ENCODE measurements at regions not wholly inside any gene's neighbourhood (a gene's known extent, or its start where the extent isn't known, plus 50 kb on each side); places are given as distances from the start of the nearest gene placed in this dataset.

DNA sequence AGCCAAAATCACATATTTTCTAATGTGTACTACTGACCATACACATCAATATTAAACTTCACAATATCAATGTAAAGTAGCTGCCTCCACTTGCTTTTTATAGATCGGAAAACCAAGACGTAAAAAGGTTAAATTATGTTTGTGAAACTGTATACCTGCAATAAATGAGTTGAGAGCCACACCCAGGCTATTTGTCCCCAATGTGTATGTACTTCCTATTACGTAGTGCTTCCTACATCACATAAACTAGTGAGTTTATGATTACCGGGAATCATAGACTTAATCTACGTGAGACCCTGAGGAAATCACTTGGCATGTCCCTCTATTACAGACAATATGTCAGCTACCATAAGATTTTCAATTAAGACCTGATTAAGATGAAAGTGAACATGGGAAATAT, 903.4 kb downstream of the RAB28 start:
- TF ChIP-seq, protein P1, sequence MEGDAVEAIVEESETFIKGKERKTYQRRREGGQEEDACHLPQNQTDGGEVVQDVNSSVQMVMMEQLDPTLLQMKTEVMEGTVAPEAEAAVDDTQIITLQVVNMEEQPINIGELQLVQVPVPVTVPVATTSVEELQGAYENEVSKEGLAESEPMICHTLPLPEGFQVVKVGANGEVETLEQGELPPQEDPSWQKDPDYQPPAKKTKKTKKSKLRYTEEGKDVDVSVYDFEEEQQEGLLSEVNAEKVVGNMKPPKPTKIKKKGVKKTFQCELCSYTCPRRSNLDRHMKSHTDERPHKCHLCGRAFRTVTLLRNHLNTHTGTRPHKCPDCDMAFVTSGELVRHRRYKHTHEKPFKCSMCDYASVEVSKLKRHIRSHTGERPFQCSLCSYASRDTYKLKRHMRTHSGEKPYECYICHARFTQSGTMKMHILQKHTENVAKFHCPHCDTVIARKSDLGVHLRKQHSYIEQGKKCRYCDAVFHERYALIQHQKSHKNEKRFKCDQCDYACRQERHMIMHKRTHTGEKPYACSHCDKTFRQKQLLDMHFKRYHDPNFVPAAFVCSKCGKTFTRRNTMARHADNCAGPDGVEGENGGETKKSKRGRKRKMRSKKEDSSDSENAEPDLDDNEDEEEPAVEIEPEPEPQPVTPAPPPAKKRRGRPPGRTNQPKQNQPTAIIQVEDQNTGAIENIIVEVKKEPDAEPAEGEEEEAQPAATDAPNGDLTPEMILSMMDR (IDR thresholded peaks at IDR 0.05; ENCODE audit: low read depth, low read length, missing control alignments): no peak
- H3K4me3 ChIP-seq (replicated peaks; ENCODE audit: low read depth, low read length): no peak overlapping the region
- no peak for DNase-seq (ENCODE audit: extremely low read depth, low read depth)

DNA sequence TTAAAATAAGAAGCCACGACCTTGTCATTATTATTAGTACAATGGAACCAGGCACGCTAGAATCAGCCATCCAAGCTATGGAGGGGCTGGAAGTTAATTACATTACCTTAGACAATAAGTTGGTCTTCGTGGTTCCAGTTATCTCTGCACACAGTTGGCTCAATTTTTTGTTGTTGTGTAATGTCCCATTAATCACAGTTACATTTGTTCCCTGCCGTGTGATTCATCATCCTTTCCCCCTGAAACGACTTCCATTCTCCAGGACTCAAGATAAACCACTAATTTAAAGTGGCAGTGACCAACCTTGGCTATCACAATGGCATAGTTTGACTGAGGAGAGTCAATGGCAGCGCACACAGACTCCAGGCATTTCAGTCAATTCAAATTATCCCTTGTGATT, 905.0 kb downstream of the RAB28 start:
- TF ChIP-seq, protein P1 (IDR thresholded peaks at IDR 0.05; ENCODE audit: low read depth, low read length, missing control alignments): no peak
- no peak for DNase-seq (ENCODE audit: extremely low read depth, low read depth)
- no peak overlapping the region for H3K4me3 ChIP-seq (replicated peaks; ENCODE audit: low read depth, low read length)

DNA sequence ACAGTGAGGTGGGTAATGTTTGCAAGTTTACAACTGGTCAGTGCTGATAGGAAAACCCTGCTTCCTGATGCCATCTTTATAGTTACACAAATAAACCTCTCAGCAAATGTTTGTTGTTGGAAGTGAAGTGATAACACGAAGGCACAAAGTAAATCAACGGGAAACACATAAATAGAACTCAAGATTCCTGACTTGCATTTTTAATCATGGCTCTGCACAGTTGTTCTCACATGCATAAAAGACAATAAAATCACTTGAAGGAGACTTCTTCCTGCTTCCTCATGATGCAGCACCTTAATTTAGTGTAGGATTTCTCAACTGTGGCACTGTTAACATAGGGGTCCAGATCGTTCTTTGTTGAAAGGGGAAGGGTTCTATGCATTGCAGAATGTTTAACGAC, 907.7 kb downstream of the RAB28 start:
- TF ChIP-seq, protein P1 (IDR thresholded peaks at IDR 0.05; ENCODE audit: low read depth, low read length, missing control alignments): no peak
- H3K4me3 ChIP-seq (replicated peaks; ENCODE audit: low read depth, low read length): no peak overlapping the region
- DNase-seq (ENCODE audit: extremely low read depth, low read depth): no peak

DNA sequence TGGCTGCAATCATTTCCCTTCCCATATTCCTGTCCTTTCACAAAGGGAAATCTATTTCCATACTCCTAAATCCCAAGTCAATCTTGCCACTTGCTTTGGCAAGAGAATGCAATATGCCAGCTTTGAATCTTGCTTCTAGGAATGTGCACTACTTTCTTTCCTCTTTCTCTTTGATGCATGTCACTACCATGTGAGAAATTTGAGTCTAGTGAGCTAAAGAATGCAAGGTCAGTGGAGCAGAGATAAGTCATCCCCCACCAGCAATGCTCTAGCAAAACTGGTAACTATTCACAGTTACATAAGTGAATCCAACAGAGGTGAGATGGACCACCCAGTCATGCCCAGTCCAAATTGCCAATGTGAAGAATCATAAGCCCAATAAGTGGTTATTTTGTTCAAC, 910.4 kb downstream of the RAB28 start:
- no peak for DNase-seq (ENCODE audit: extremely low read depth, low read depth)
- TF ChIP-seq, protein P1 (IDR thresholded peaks at IDR 0.05; ENCODE audit: low read depth, low read length, missing control alignments): no peak
- no peak overlapping the region for H3K4me3 ChIP-seq (replicated peaks; ENCODE audit: low read depth, low read length)

DNA sequence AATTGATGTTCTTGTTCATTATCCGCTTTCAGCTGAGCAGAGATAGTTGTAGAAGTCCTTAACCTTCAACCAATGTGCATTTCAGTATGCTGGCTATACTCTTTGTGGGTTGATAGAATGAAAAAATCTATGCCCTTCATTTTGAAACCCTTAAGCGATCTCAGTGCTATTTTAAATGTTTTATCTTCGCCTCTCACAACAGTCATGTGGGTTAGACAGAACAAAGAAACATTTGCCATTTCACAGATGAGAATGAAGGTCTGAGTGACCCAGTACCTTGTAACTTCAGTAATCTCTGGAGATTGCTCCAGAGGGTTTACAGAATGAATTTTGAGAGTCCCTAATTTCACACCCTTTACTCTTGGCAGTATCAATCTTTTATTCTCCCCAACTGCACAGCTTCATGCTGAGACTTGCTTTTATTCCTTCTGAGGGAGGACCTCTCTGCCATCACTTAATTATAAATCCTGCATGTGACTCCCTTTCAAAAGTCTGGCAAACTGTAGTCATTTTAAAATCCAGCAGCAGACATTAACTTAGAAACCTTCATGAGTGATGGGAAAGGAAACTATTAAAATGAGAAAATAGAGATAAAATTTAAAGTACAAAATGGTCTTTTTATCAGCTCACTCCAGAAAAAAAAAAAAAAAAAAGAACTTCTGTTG, 921.5 kb downstream of the RAB28 start:
- DNase-seq (ENCODE audit: extremely low read depth, low read depth): no peak
- TF ChIP-seq, protein P1 (IDR thresholded peaks at IDR 0.05; ENCODE audit: low read depth, low read length, missing control alignments): no peak
- no peak overlapping the region for H3K4me3 ChIP-seq (replicated peaks; ENCODE audit: low read depth, low read length)

DNA sequence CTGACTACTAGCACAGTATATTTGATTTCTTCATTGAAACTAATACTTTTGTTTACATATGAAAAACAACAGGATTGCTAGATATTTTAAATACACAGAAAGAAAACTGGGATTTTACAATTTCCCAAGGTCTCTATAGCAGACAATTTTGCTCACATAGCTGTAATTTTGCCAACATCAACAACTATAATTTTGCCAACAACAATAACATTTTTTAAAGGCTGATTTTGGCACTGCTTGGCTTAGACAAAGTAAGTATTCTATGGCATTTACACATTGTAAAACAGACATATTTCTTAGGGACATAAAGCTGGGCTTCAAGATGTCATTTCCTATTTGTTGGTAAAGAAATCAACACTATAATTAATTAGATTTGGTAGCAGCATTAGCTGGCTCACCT, 922.1 kb downstream of the RAB28 start:
- TF ChIP-seq, protein P1 (IDR thresholded peaks at IDR 0.05; ENCODE audit: low read depth, low read length, missing control alignments): no peak
- no peak for DNase-seq (ENCODE audit: extremely low read depth, low read depth)
- no peak overlapping the region for H3K4me3 ChIP-seq (replicated peaks; ENCODE audit: low read depth, low read length)

DNA sequence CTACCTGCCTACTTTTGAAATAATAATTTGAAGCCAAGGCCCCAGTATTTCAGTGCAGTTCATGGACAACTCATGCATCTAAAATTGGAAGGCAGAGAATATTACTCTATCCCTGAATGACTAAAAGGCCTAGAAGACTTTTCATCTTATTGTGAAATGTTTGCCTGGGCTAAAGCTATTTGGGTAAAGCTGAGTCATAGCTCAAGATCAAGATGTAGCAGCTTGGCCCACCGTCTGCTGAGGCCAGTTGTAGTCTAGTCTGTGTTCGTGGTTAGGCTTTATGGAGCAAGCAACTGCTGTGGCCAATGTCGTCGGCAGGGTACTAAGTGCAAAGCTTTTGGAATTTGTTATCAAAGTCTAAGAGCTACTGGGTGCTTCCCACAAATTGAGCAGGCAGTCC, 929.1 kb downstream of the RAB28 start:
- DNase-seq (ENCODE audit: extremely low read depth, low read depth): no peak
- TF ChIP-seq, protein P1 (IDR thresholded peaks at IDR 0.05; ENCODE audit: low read depth, low read length, missing control alignments): no peak

More for the DNA sequence above, 929.1 kb downstream of the RAB28 start:
- no peak overlapping the region for H3K4me3 ChIP-seq (replicated peaks; ENCODE audit: low read depth, low read length)

Measured in HFF-Myc (cell line).